Psoas muscle (tissue), 7 donors: ENCODE measurements at regions not wholly inside any gene's neighbourhood (a gene's known extent, or its start where the extent isn't known, plus 50 kb on each side); places are given as distances from the start of the nearest gene placed in this dataset.

Experiments used
- ATAC-seq, 4 donors: fragments of 200-7000 bp; cut with Tn5 transposase; one replicate each; pipeline ENCODE4 v1.9.1; 2020; ENCODE audit warnings: moderate library complexity in 3 of 4, mild to moderate bottlenecking in 2 of 4
- DNase-seq, 2 donors: peaks; one replicate each; pipeline ENCODE4 v3.0.0-alpha.2; 2020
- H3K27ac ChIP-seq: fragments of 200-600 bp; one replicate; pipeline ENCODE4 v1.8.0; 2022
- H3K27me3 ChIP-seq, 3 donors: fragments of 200-600 bp in 1 of 3; one replicate each; pipeline versions ENCODE4 v1.6.1 to v1.8.0; 2013 to 2022; ENCODE audit warnings: low read length in 2 of 3, mild to moderate bottlenecking in 2 of 3, moderate library complexity in 1 of 3; ENCODE audit not compliant: insufficient read depth in 3 of 3
- H3K36me3 ChIP-seq, 2 donors: fragments of 200-600 bp in 1 of 2; one replicate each; pipeline versions ENCODE4 v1.6.1 to v1.8.0; 2013 to 2022; ENCODE audit warnings: low read depth in 1 of 2, mild to moderate bottlenecking in 1 of 2, moderate library complexity in 1 of 2; ENCODE audit not compliant: insufficient read depth in 1 of 2
- H3K4me1 ChIP-seq: fragments of 200-600 bp; one replicate; pipeline ENCODE4 v1.8.0; 2022
- H3K4me3 ChIP-seq: fragments of 200-600 bp; one replicate; pipeline ENCODE4 v1.8.0; 2022; ENCODE audit warnings: mild to moderate bottlenecking
- H3K9me3 ChIP-seq: fragments of 200-600 bp; one replicate; pipeline ENCODE4 v1.8.0; 2022
- WGBS, 3 donors: extraction: QIAGEN DNeasy Blood & Tissue Kit; methylation state at CpG; one replicate each; pipeline versions ENCODE4 v1.1.6 to v1.1.7; 2013; 5-methylcytosine and 5-hydroxymethylcytosine counted together
- intact Hi-C, 2 donors: fragments of 100-400 bp; cut with DNase I; formaldehyde crosslinking; loops; one replicate each; pipeline versions ENCODE4 v1.11.0 to v1.14.2; 2022
- TF ChIP-seq, protein P1 (sequence below): fragments of 200-600 bp; IDR thresholded peaks from one replicate; pipeline ENCODE4 v1.8.0; 2022; ENCODE audit warnings: antibody characterized with exemption
- donor health status: healthy with polysubstance abuse.
- donor health status: DM: no; HTN: no; CAD: no; lungs with moderate emphysema.
- donor health status: Bipolar disorder and iron deficiency.
- donor health status: healthy.
- donor health status: DM: yes; HTN: yes; CAD: no.
- donor health status: DM: no; HTN: no; CAD: no.
- donor health status: DM: yes; HTN: yes; CAD: no.

DNA sequence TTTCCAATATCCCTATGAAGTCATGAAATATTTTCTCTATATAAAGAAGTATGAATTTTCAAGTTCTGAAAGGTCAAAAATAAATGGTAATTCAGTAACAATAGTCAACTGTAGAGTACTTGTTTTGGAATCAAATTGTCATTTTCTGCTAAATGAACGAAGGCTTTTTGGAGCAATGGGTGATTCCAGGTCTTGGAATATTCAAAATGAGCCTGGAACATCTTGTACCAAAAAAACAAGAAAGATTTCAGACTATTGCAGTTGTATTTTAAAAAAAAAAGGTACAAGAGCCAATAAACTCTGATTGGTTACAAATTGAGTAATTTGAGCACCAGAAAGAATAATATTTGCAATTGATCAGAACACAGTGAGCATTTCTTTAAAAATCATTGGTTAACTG is 730.1 kb downstream of the DTWD2 start:
- no peaks in the 10 kb centered on the region for H3K4me1 ChIP-seq

DNA sequence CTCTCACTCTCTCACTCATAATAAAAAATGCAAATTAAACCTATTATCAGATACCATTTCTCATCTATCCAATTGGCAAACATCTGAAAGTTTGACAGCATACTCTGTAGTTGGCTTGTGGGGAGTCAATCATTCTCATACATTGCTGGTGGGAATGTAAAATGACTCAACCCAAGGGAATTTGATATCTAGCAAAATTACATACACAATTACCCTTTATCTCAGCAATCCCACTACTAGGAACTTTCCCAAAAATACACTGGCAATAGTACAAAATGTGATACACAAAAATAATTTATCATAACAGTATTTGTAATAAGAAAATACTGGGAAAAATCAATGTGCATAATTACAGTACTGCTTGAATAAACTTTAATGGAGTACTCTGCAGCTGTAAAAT is 731.3 kb downstream of the DTWD2 start:
- Histone ChIP-seq H3K4me3 (no peak overlapping the region), H3K9me3 (peaks cover 2% of the 10 kb centered on the region), H3K4me1 (no peaks in the 10 kb centered on the region), H3K27ac (no peak overlapping the region), H3K27me3 (no peaks in the 10 kb centered on the region), H3K36me3 (no peaks in the 10 kb centered on the region)
- intact Hi-C loops = no loop called here
- no peak for DNase-seq
- no peak for ATAC-seq
- TF ChIP-seq, protein P1, sequence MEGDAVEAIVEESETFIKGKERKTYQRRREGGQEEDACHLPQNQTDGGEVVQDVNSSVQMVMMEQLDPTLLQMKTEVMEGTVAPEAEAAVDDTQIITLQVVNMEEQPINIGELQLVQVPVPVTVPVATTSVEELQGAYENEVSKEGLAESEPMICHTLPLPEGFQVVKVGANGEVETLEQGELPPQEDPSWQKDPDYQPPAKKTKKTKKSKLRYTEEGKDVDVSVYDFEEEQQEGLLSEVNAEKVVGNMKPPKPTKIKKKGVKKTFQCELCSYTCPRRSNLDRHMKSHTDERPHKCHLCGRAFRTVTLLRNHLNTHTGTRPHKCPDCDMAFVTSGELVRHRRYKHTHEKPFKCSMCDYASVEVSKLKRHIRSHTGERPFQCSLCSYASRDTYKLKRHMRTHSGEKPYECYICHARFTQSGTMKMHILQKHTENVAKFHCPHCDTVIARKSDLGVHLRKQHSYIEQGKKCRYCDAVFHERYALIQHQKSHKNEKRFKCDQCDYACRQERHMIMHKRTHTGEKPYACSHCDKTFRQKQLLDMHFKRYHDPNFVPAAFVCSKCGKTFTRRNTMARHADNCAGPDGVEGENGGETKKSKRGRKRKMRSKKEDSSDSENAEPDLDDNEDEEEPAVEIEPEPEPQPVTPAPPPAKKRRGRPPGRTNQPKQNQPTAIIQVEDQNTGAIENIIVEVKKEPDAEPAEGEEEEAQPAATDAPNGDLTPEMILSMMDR = no peak

More for the DNA sequence above, 730.1 kb downstream of the DTWD2 start:
- no peak for ATAC-seq
- TF ChIP-seq, protein P1 = no peak
- H3K4me3 ChIP-seq = no peak overlapping the region
- H3K27ac ChIP-seq = no peak overlapping the region
- WGBS, 3 donors = 12 to 55% (median 27%) methylated on average over 1 of the region's 1 CpG
- H3K9me3 ChIP-seq = no peaks in the 10 kb centered on the region
- intact Hi-C loops = no loop called here
- H3K27me3 ChIP-seq = no peaks in the 10 kb centered on the region
- DNase-seq = no peak
- H3K36me3 ChIP-seq = no peaks in the 10 kb centered on the region

DNA sequence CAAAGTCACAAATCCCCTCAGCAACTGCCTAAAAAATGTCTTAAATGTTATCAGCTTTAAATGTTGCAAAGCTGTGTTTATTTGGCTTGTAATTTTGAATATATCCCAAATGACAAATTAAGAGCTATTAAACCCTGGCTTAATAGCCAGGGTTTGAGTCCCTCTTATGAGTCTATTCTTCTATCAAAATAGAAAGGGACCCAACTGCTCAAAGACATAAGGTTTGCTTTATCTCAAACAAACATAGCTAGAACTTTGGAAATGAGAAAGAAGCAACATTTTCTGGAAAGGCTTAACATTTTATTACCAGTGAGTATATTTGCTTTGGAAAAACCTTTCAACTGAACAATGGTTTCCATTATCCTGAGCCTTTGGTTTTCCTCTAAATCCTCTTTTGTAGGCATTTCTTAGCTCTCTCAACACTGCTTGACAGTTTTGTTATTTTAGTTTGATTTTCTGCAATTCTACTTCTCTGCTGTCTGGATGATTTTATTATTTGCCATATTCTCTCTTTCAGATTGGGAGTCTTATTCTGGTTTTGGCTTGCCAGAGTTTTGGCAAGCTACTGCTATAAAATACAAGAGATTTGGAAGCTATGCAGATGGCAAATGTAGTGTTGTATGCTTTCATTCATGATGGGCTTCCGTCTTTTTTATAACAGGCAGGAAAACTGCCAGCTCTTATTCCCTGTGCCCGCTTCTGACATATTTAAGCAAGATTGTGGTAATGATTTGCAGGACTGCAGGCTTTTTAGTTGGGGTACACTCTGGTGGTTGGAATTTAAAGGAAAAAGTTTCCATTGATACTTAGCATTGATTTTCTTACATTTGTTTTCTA is 734.9 kb downstream of the DTWD2 start:
- intact Hi-C loops = no loop called here
- Histone ChIP-seq H3K9me3 (peaks cover 27% of the 10 kb centered on the region), H3K27me3 (no peaks in the 10 kb centered on the region), H3K4me3 (no peak overlapping the region), H3K27ac (no peak overlapping the region), H3K4me1 (no peaks in the 10 kb centered on the region), H3K36me3 (no peaks in the 10 kb centered on the region)
- WGBS, 3 donors = 15 to 30% (median 19%) methylated on average over 2 of the region's 2 CpGs
- ATAC-seq (no peak), DNase-seq (no peak)
- TF ChIP-seq, protein P1 = no peak

DNA sequence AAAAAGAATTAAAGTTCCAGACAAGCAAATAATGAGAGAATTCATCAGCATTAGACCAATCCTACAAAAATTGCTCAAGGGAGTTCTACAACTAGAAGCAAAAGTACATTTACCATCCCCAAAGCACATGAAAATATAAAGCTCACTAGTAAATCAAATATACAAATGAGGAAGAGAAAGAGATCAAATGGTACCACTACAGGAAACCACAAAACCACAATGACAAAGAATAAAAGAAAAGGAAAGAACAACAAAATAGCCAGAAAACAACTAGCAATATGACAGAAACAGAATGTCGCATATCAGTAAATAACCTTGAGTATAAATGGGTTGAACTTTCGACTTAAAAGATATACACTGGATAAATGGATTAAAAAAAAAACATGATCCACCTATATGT is 739.0 kb downstream of the DTWD2 start:
- WGBS, 3 donors = 85 to 96% (median 86%) methylated on average over 2 of the region's 2 CpGs
- ATAC-seq (no peak), DNase-seq (no peak)
- no peak overlapping the region for H3K27ac ChIP-seq
- H3K36me3 ChIP-seq = no peaks in the 10 kb centered on the region
- no peaks in the 10 kb centered on the region for H3K4me1 ChIP-seq
- no peak overlapping the region for H3K4me3 ChIP-seq
- TF ChIP-seq, protein P1 = no peak
- peaks cover 27% of the 10 kb centered on the region for H3K9me3 ChIP-seq
- intact Hi-C loops = no loop called here
- no peaks in the 10 kb centered on the region for H3K27me3 ChIP-seq

DNA sequence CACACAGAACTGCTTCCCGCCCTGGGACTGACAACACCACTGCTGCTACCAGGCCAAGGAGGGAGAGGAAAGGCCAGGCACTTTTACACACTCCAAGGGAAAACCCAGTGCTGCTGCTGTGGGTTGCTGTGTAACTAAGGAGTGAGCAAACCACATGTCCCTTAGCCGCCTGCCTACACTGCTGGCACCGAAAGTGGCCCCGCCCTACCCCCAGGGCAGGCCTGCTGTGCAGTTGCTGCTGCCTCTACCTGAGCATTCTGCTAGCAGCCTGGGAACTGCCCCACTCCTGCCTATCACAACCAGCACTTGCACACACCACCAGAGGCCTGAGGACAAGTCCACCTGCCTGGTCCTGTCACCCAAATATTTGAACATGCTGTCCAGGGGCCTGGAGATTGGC is 740.9 kb downstream of the DTWD2 start:
- Histone ChIP-seq H3K27me3 (no peaks in the 10 kb centered on the region), H3K4me1 (no peaks in the 10 kb centered on the region), H3K27ac (no peak overlapping the region), H3K9me3 (peaks cover 27% of the 10 kb centered on the region), H3K4me3 (no peak overlapping the region), H3K36me3 (no peaks in the 10 kb centered on the region)
- WGBS, 3 donors = 87 to 93% (median 87%) methylated on average over 4 of the region's 4 CpGs
- ATAC-seq (no peak), DNase-seq (no peak)
- TF ChIP-seq, protein P1 = no peak
- intact Hi-C loops = no loop called here
